DND-41 (cell line): ENCODE measurements at regions not wholly inside any gene's neighbourhood (a gene's known extent, or its start where the extent isn't known, plus 50 kb on each side); places are given as distances from the start of the nearest gene placed in this dataset.
"Not testable (repeated sequence)": the region's sequence is repeated elsewhere in the genome, so short reads cannot be mapped to it uniquely, and the experiment has no call there.

ENCODE experiments used
- ATAC-seq: fragments of 200-7000 bp; cut with Tn5 transposase; 3 replicates; pipeline ENCODE4 v1.9.1; 2021; ENCODE audit warnings: low read depth; ENCODE audit not compliant: insufficient read depth
- DNase-seq: peaks from one replicate; pipeline ENCODE4 v3.0.0-alpha.2; 2020
- H2AFZ ChIP-seq: 2 replicates; pipeline ENCODE4 v1.6.0; 2012; ENCODE audit warnings: low read depth, low read length
- H3K27ac ChIP-seq: 2 replicates; pipeline ENCODE4 v1.5.1; 2012; ENCODE audit warnings: low read length, inconsistent platforms
- H3K27me3 ChIP-seq: fragments of 200-600 bp; sonication (generic); 2 replicates; pipeline ENCODE4 v1.6.0; 2012; ENCODE audit warnings: low read length, mild to moderate bottlenecking, inconsistent platforms; ENCODE audit not compliant: insufficient read depth, poor library complexity
- H3K36me3 ChIP-seq: 2 replicates; pipeline ENCODE4 v1.5.1; 2012; ENCODE audit warnings: low read length, inconsistent platforms; ENCODE audit not compliant: insufficient read depth
- H3K4me1 ChIP-seq: 2 replicates; pipeline ENCODE4 v1.5.1; 2012; ENCODE audit warnings: mild to moderate bottlenecking, low read length; ENCODE audit not compliant: insufficient read depth
- H3K4me2 ChIP-seq: 2 replicates; pipeline ENCODE4 v1.6.0; 2012; ENCODE audit warnings: mild to moderate bottlenecking, moderate library complexity, low read length, inconsistent platforms; ENCODE audit not compliant: insufficient read depth
- H3K4me3 ChIP-seq, 2 experiments: fragments of 200-600 bp in 1 of 2; shearing (Covaris generic) in 1 of 2; 2 replicates each; pipeline ENCODE4 v1.5.1; 2012 to 2016; ENCODE audit warnings: inconsistent platforms in 2 of 2, low read length in 2 of 2, mild to moderate bottlenecking in 2 of 2, low read depth in 1 of 2, moderate library complexity in 1 of 2
- H3K79me2 ChIP-seq: 2 replicates; pipeline ENCODE4 v1.6.0; 2012; ENCODE audit warnings: low read length, inconsistent platforms; ENCODE audit not compliant: insufficient read depth
- H3K9ac ChIP-seq: 2 replicates; pipeline ENCODE4 v1.6.0; 2012; ENCODE audit warnings: low read depth, mild to moderate bottlenecking, inconsistent platforms, low read length, moderate library complexity
- H3K9me3 ChIP-seq: 2 replicates; pipeline ENCODE4 v1.5.1; 2012; ENCODE audit warnings: low read length, moderate library complexity, mild to moderate bottlenecking, inconsistent platforms; ENCODE audit not compliant: insufficient read depth, severe bottlenecking
- H4K20me1 ChIP-seq: 2 replicates; pipeline ENCODE4 v1.6.0; 2012; ENCODE audit warnings: low read length; ENCODE audit not compliant: insufficient read depth
- CTCF ChIP-seq: IDR thresholded peaks from 2 replicates; pipeline ENCODE4 v1.5.1; 2012; ENCODE audit warnings: borderline replicate concordance, low read length, moderate library complexity, mild to moderate bottlenecking; ENCODE audit not compliant: poor library complexity, severe bottlenecking; ENCODE audit errors: extremely low read depth
- EZH2 ChIP-seq: IDR thresholded peaks from 3 replicates; pipeline ENCODE4 v1.6.1; 2012; ENCODE audit warnings: borderline replicate concordance, low read depth, mild to moderate bottlenecking, moderate library complexity, low read length, inconsistent platforms; ENCODE audit not compliant: severe bottlenecking

DNA sequence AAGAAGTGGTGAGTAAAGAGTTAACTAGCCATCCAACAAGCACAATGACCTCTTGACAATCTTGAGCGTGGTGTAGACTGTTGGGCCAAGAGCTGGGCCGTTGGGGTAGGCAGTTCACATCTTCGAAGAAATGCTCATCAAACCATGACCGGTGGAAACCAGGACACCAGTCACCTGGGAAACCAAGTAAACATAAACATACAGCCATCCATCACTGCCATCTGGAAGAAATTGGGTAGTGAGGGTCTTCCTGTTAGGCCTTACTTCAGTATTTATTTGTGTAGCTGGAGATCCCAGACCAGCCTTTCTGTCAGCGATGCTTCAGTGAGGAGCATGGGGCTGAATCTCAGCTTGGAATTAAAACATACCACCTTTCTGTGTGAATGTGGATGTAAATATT is 108.1 kb upstream of the HAO2 start:
- no peaks in the 10 kb centered on the region for H3K4me1 ChIP-seq
- H3K79me2 ChIP-seq: no peaks in the 10 kb centered on the region
- DNase-seq (no peak), ATAC-seq (no peak)
- H3K36me3 ChIP-seq: no peaks in the 10 kb centered on the region
- H3K9me3 ChIP-seq: no peaks in the 10 kb centered on the region
- no peak overlapping the region for H3K9ac ChIP-seq
- TF ChIP-seq EZH2 (no peak), CTCF (no peak)
- no peaks in the 10 kb centered on the region for H3K27me3 ChIP-seq
- no peak overlapping the region for H2AFZ ChIP-seq
- no peak overlapping the region for H3K4me2 ChIP-seq
- no peak overlapping the region for H3K4me3 ChIP-seq
- no peak overlapping the region for H3K27ac ChIP-seq
- H4K20me1 ChIP-seq: no peaks in the 10 kb centered on the region

DNA sequence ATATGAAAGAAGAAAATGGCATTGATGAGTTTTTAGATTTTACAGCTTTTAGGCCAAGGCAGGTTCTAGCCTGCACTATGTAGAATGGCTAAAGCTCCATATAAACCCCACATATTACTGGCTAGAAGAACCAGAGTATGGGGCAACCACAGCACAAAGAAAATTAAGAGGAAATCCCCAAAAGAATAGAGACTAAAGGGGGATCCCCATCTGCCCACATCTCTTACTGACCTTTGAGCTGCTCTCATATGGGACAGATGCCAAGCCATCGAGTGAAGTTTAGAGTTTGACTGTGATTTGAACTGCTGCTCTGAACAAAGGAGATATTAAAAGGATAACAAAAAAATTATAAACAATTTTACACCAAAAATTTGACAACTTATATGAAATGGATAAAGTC is 102.2 kb upstream of the HAO2 start:
- H2AFZ ChIP-seq: no peak overlapping the region
- no peak overlapping the region for H3K9ac ChIP-seq
- TF ChIP-seq EZH2 (no peak), CTCF (no peak)
- no peaks in the 10 kb centered on the region for H4K20me1 ChIP-seq
- H3K36me3 ChIP-seq: no peaks in the 10 kb centered on the region
- no peak for ATAC-seq
- H3K27me3 ChIP-seq: no peaks in the 10 kb centered on the region
- no peak for DNase-seq
- no peak overlapping the region for H3K27ac ChIP-seq
- no peak overlapping the region for H3K4me2 ChIP-seq
- no peaks in the 10 kb centered on the region for H3K4me1 ChIP-seq
- H3K4me3 ChIP-seq: no peak overlapping the region
- no peaks in the 10 kb centered on the region for H3K79me2 ChIP-seq
- no peaks in the 10 kb centered on the region for H3K9me3 ChIP-seq

DNA sequence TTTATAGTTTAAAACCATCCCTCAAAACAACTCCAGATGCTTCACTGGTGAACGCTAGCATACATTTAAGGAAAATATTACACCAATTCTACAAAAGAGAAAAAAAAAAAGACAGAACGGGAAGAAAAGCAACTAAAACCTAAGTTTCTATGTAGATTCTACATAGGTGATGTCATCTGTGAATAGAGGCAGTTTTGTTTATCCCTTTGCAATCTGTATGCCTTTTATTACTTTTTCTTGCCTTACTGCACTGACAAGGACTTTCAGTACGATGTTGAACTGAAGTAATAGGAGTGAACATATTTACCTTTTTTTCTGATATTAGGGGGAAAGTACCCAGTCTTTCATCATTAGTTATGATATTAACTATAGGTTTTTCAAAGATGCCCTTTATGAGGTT is 101.7 kb upstream of the HAO2 start:
- ATAC-seq: no peak
- TF ChIP-seq EZH2 (no peak), CTCF (no peak)
- H3K27ac ChIP-seq: no peak overlapping the region

GRCh38 chr1:119267288-119267687 is 101.3 kb upstream of the HAO2 start:
- not testable (repeated sequence) for H3K27ac ChIP-seq, ATAC-seq, H4K20me1 ChIP-seq, H3K27me3 ChIP-seq, H3K36me3 ChIP-seq, H3K4me1 ChIP-seq, H3K9ac ChIP-seq, H3K4me3 ChIP-seq, H3K9me3 ChIP-seq, H2AFZ ChIP-seq, H3K4me2 ChIP-seq, DNase-seq, H3K79me2 ChIP-seq

More for the DNA sequence above, 101.7 kb upstream of the HAO2 start:
- no peaks in the 10 kb centered on the region for H4K20me1 ChIP-seq
- no peaks in the 10 kb centered on the region for H3K79me2 ChIP-seq
- DNase-seq: no peak
- no peak overlapping the region for H2AFZ ChIP-seq
- no peaks in the 10 kb centered on the region for H3K36me3 ChIP-seq
- H3K9ac ChIP-seq: no peak overlapping the region
- no peak overlapping the region for H3K4me3 ChIP-seq
- H3K4me1 ChIP-seq: no peaks in the 10 kb centered on the region
- H3K9me3 ChIP-seq: no peaks in the 10 kb centered on the region
- H3K4me2 ChIP-seq: no peak overlapping the region
- H3K27me3 ChIP-seq: no peaks in the 10 kb centered on the region
